WTC11 (cell line): ENCODE measurements at regions not wholly inside any gene's neighbourhood (a gene's known extent, or its start where the extent isn't known, plus 50 kb on each side); places are given as distances from the start of the nearest gene placed in this dataset.

Source experiments
- ATAC-seq: fragments of 200-7000 bp; cut with Tn5 transposase; 2 replicates; pipeline ENCODE4 v1.10.0; 2021; ENCODE audit warnings: mild to moderate bottlenecking, moderate library complexity
- CTCF ChIA-PET: fragments of 300-600 bp; sonication (Branson Sonifier 250); formaldehyde crosslinking; loops from one replicate; lab custom pipeline; 2021; ENCODE audit warnings: antibody characterized with exemption; lab: Charles Lee
- POLR2A ChIA-PET: fragments of 350-600 bp; sonication (Branson Sonifier 250); formaldehyde crosslinking; loops from one replicate; lab custom pipeline; 2021; ENCODE audit warnings: antibody characterized with exemption; lab: Charles Lee
- DNase-seq: peaks from one replicate; pipeline ENCODE4 v3.0.0; 2021; ENCODE audit warnings: low spot score
- H3K27ac Mint-ChIP-seq: 2 replicates; pipeline ENCODE4 v1.8.0; 2021; ENCODE audit warnings: mixed read lengths
- H3K27me3 Mint-ChIP-seq: 2 replicates; pipeline ENCODE4 v1.8.0; 2021; ENCODE audit warnings: low read depth, mild to moderate bottlenecking, moderate library complexity, mixed read lengths
- H3K36me3 Mint-ChIP-seq: 2 replicates; pipeline ENCODE4 v1.8.0; 2021; ENCODE audit warnings: mixed read lengths
- H3K4me1 Mint-ChIP-seq: 2 replicates; pipeline ENCODE4 v1.8.0; 2022; ENCODE audit warnings: mixed read lengths
- H3K4me3 Mint-ChIP-seq: 2 replicates; pipeline ENCODE4 v1.8.0; 2021; ENCODE audit warnings: mild to moderate bottlenecking, moderate library complexity, mixed read lengths
- H3K9me3 Mint-ChIP-seq: 2 replicates; pipeline ENCODE4 v1.8.0; 2021; ENCODE audit warnings: mixed read lengths
- CDX4 ChIP-seq: fragments of 250-450 bp; sonication (Bioruptor Pico); IDR thresholded peaks from 2 replicates; pipeline ENCODE4 v1.9.0; 2021; ENCODE audit warnings: moderate library complexity, mild to moderate bottlenecking, inconsistent platforms, borderline replicate concordance
- CREB1 ChIP-seq: sonication (generic); formaldehyde crosslinking; IDR thresholded peaks from 2 replicates; pipeline ENCODE4 v1.8.0; 2023; ENCODE audit warnings: mild to moderate bottlenecking, missing genetic modification reagents
- CREM ChIP-seq: sonication (generic); formaldehyde crosslinking; IDR thresholded peaks from 2 replicates; pipeline ENCODE4 v1.8.1; 2022; ENCODE audit warnings: mild to moderate bottlenecking, missing genetic modification reagents, moderate library complexity
- ELF4 ChIP-seq: sonication (generic); formaldehyde crosslinking; IDR thresholded peaks from 2 replicates; pipeline ENCODE4 v1.8.1; 2022; ENCODE audit warnings: low read depth, mild to moderate bottlenecking, moderate library complexity, missing genetic modification reagents
- ETV6 ChIP-seq: sonication (generic); formaldehyde crosslinking; IDR thresholded peaks from 2 replicates; pipeline ENCODE4 v1.8.1; 2022; ENCODE audit warnings: mild to moderate bottlenecking, missing genetic modification reagents
- MLX ChIP-seq: sonication (generic); formaldehyde crosslinking; IDR thresholded peaks from 2 replicates; pipeline ENCODE4 v1.8.1; 2023; ENCODE audit warnings: mild to moderate bottlenecking, missing genetic modification reagents, moderate library complexity
- NFE2L1 ChIP-seq: sonication (generic); formaldehyde crosslinking; IDR thresholded peaks from 2 replicates; pipeline ENCODE4 v1.8.1; 2023; ENCODE audit warnings: missing genetic modification reagents
- NR3C1 ChIP-seq: sonication (generic); formaldehyde crosslinking; conservative IDR thresholded peaks from 2 replicates; pipeline ENCODE4 v1.8.1; 2023; ENCODE audit warnings: low read depth, mild to moderate bottlenecking, missing genetic modification reagents
- PREB ChIP-seq: sonication (generic); formaldehyde crosslinking; IDR thresholded peaks from 2 replicates; pipeline ENCODE4 v1.8.1; 2022; ENCODE audit warnings: mild to moderate bottlenecking, missing genetic modification reagents, moderate library complexity, borderline replicate concordance
- ZNF121 ChIP-seq: sonication (generic); formaldehyde crosslinking; IDR thresholded peaks from 2 replicates; pipeline ENCODE4 v1.8.0; 2023; ENCODE audit warnings: missing genetic modification reagents
- ZNF219 ChIP-seq: sonication (generic); formaldehyde crosslinking; IDR thresholded peaks from 2 replicates; pipeline ENCODE4 v1.8.0; 2023; ENCODE audit warnings: missing genetic modification reagents, mild to moderate bottlenecking, borderline replicate concordance
- ZNF317 ChIP-seq: sonication (generic); formaldehyde crosslinking; IDR thresholded peaks from 2 replicates; pipeline ENCODE4 v1.8.1; 2023; ENCODE audit warnings: low read depth, mild to moderate bottlenecking, moderate library complexity, missing genetic modification reagents, borderline replicate concordance
- ZNF671 ChIP-seq: fragments of 250-450 bp; sonication (Bioruptor Pico); IDR thresholded peaks from 2 replicates; pipeline ENCODE4 v1.8.0; 2021; ENCODE audit warnings: mild to moderate bottlenecking
- TF ChIP-seq, protein P1 (sequence below): fragments of 250-450 bp; sonication (Bioruptor Pico); IDR thresholded peaks from 2 replicates; pipeline ENCODE4 v1.8.0; 2021; ENCODE audit warnings: mild to moderate bottlenecking
- TF ChIP-seq, protein P2 (sequence below): sonication (generic); formaldehyde crosslinking; conservative IDR thresholded peaks from 2 replicates; pipeline ENCODE4 v1.8.1; 2022; ENCODE audit warnings: mild to moderate bottlenecking, missing genetic modification reagents
- TF ChIP-seq, protein P3 (sequence below): sonication (generic); formaldehyde crosslinking; conservative IDR thresholded peaks from 2 replicates; pipeline ENCODE4 v1.8.1; 2023; ENCODE audit warnings: mild to moderate bottlenecking, low read depth, missing genetic modification reagents, moderate library complexity
- TF ChIP-seq, protein P4 (sequence below): sonication (generic); formaldehyde crosslinking; IDR thresholded peaks from 2 replicates; pipeline ENCODE4 v1.8.1; 2022; ENCODE audit warnings: mild to moderate bottlenecking, moderate library complexity, missing genetic modification reagents

DNA sequence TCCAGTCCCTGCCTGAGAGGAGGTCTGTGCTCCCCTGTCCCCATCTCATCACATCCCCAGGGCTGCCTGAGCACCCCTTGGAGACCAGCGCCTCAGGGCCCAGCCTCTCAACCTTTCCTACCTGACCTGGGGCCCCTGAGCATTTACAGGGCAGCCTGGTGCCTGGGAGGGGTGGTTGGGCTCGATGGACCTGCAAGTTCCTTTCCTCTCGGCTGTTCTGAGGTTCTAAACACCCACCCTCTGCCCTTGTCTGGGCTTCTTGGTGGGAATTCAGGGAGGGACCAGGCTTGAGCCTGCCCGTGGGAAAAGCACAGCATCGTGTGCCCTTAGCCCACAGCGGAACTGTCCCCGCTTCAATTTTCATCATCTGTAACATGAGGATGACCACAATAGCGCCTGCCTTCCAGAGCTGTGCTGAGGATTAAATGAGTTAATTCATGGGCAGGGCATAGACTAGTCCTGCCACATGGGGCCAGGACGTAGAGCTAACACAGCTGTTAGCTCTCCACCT is 91.0 kb upstream of the SH3PXD2B start:
- no peak overlapping the region for H3K4me3 Mint-ChIP-seq
- peaks cover 13% of the 10 kb centered on the region for H3K27me3 Mint-ChIP-seq
- no peak overlapping the region for H3K27ac Mint-ChIP-seq
- no peak for TF ChIP-seq NFE2L1
- TF ChIP-seq, protein P1, sequence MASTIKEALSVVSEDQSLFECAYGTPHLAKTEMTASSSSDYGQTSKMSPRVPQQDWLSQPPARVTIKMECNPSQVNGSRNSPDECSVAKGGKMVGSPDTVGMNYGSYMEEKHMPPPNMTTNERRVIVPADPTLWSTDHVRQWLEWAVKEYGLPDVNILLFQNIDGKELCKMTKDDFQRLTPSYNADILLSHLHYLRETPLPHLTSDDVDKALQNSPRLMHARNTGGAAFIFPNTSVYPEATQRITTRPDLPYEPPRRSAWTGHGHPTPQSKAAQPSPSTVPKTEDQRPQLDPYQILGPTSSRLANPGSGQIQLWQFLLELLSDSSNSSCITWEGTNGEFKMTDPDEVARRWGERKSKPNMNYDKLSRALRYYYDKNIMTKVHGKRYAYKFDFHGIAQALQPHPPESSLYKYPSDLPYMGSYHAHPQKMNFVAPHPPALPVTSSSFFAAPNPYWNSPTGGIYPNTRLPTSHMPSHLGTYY, result no peak
- TF ChIP-seq ZNF219 (CRISPR knock-in tag), result no peak
- TF ChIP-seq, protein P2, sequence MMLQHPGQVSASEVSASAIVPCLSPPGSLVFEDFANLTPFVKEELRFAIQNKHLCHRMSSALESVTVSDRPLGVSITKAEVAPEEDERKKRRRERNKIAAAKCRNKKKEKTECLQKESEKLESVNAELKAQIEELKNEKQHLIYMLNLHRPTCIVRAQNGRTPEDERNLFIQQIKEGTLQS (CRISPR knock-in tag), result no peak
- ATAC-seq (no peak), DNase-seq (no peak)
- ChIA-PET CTCF (no interaction called here), POLR2A (no interaction called here)
- no peaks in the 10 kb centered on the region for H3K36me3 Mint-ChIP-seq
- H3K9me3 Mint-ChIP-seq, result no peaks in the 10 kb centered on the region
- peaks cover 19% of the 10 kb centered on the region for H3K4me1 Mint-ChIP-seq

DNA sequence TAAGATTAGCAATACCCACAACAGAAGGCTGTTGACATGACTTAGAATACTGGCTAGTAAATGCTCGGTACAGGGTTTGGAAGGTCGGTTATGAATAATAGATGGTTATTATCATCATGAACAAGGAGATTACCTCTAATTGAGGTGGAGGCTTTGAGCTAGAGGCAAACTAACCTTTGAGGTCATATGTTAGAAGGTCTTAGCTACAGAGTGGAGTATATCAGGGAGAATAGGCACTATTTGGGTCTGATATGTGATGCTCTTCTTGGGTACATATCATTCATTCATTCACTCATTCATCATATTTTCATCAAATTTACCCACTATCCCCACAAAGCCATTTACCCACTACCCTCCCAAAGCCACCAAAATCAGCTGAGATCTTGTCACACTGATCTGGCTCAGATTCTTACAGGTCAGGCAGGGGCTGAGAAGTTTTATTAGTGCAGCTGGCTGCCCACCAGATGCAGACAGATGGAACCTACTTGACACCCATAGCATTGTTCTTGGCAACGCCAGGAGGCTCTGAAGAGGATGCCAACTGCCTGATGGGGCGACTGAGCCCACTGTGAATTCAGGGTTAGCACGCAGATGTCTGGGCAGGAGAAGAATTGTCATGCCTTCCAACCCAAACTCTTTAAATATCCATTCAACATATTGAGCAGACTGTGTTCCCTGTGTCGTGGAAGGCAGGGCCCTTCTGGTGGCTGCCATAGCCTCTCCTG is 90.2 kb upstream of the SH3PXD2B start:
- DNase-seq, result no peak
- ChIA-PET CTCF (interaction anchor here (0.6 kb wide), 1 partner anchor 65 kb away, joined by 3 read pairs; no protein-coding TSS in a partner anchor), POLR2A (no interaction called here)
- Mint-ChIP-seq H3K9me3 (no peaks in the 10 kb centered on the region), H3K27ac (no peak overlapping the region), H3K4me3 (no peak overlapping the region), H3K4me1 (peaks cover 16% of the 10 kb centered on the region), H3K36me3 (no peaks in the 10 kb centered on the region), H3K27me3 (peaks cover 13% of the 10 kb centered on the region)
- no peak for ATAC-seq
- TF ChIP-seq ZNF317, result no peak
- TF ChIP-seq CDX4, result no peak
- TF ChIP-seq, protein P3, sequence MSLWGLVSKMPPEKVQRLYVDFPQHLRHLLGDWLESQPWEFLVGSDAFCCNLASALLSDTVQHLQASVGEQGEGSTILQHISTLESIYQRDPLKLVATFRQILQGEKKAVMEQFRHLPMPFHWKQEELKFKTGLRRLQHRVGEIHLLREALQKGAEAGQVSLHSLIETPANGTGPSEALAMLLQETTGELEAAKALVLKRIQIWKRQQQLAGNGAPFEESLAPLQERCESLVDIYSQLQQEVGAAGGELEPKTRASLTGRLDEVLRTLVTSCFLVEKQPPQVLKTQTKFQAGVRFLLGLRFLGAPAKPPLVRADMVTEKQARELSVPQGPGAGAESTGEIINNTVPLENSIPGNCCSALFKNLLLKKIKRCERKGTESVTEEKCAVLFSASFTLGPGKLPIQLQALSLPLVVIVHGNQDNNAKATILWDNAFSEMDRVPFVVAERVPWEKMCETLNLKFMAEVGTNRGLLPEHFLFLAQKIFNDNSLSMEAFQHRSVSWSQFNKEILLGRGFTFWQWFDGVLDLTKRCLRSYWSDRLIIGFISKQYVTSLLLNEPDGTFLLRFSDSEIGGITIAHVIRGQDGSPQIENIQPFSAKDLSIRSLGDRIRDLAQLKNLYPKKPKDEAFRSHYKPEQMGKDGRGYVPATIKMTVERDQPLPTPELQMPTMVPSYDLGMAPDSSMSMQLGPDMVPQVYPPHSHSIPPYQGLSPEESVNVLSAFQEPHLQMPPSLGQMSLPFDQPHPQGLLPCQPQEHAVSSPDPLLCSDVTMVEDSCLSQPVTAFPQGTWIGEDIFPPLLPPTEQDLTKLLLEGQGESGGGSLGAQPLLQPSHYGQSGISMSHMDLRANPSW, result no peak
- no peak for TF ChIP-seq ZNF121 (CRISPR knock-in tag)
- no peak for TF ChIP-seq ZNF671 (CRISPR knock-in tag)
- TF ChIP-seq, protein P2 (CRISPR knock-in tag), result no peak
- no peak for TF ChIP-seq ELF4
- TF ChIP-seq, protein P1, result no peak
- TF ChIP-seq NR3C1 (CRISPR knock-in tag), result no peak
- TF ChIP-seq NFE2L1, result no peak
- TF ChIP-seq CREB1 (CRISPR knock-in tag), result no peak
- TF ChIP-seq ETV6, result no peak
- TF ChIP-seq MLX (CRISPR knock-in tag), result no peak
- TF ChIP-seq, protein P4, sequence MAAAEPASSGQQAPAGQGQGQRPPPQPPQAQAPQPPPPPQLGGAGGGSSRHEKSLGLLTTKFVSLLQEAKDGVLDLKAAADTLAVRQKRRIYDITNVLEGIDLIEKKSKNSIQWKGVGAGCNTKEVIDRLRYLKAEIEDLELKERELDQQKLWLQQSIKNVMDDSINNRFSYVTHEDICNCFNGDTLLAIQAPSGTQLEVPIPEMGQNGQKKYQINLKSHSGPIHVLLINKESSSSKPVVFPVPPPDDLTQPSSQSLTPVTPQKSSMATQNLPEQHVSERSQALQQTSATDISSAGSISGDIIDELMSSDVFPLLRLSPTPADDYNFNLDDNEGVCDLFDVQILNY (CRISPR knock-in tag), result no peak
- TF ChIP-seq PREB (CRISPR knock-in tag), result no peak
- no peak for TF ChIP-seq CREM (CRISPR knock-in tag)
